ENCODE measurements at regions not wholly inside any gene's neighbourhood (a gene's known extent, or its start where the extent isn't known, plus 50 kb on each side); places are given as distances from the start of the nearest gene placed in this dataset.
"Not testable (repeated sequence)": the region's sequence is repeated elsewhere in the genome, so short reads cannot be mapped to it uniquely, and the experiment has no call there.

GRCh38 chr12:113535100-113535499 is 63.4 kb upstream of the LHX5 start:
- Histone ChIP-seq H3K4me3 (no peak overlapping the region), H3K27ac (no peak overlapping the region), H3K36me3 (ENCODE audit: low read depth, missing control alignments) (no peaks in the 10 kb centered on the region), H3K9me3 (no peaks in the 10 kb centered on the region), H3K27me3 (no peaks in the 10 kb centered on the region), H3K4me1 (no peaks in the 10 kb centered on the region)
- no peak for DNase-seq
- TF ChIP-seq CTCF (IDR thresholded peaks at IDR 0.05) = no peak
- intact Hi-C loops (cut with DNase I; ENCODE audit: low total_unique reads) = no loop called here
- 85 to 86% methylated on average over 5 of the region's 5 CpGs for WGBS, 2 donors

- TF ChIP-seq POLR2A (IDR thresholded peaks at IDR 0.05) = no peak
- Histone ChIP-seq H3K4me1 (no peaks in the 10 kb centered on the region), H3K27ac (no peak overlapping the region), H3K36me3 (ENCODE audit: low read depth, missing control alignments) (no peaks in the 10 kb centered on the region), H3K27me3 (no peaks in the 10 kb centered on the region), H3K9me3 (no peaks in the 10 kb centered on the region), H3K4me3 (no peak overlapping the region)
- intact Hi-C loops (cut with DNase I; ENCODE audit: low total_unique reads) = no loop called here
- no peak for DNase-seq
- WGBS, 2 donors = 81 to 82% methylated on average over 5 to 6 of the region's 6 CpGs
Measured at GRCh38 chr12:113534555-113534954, 62.9 kb upstream of the LHX5 start.

- Histone ChIP-seq H3K27me3 (no peaks in the 10 kb centered on the region), H3K9me3 (no peaks in the 10 kb centered on the region), H3K4me3 (no peak overlapping the region), H3K4me1 (no peaks in the 10 kb centered on the region), H3K27ac (no peak overlapping the region), H3K36me3 (ENCODE audit: low read depth, missing control alignments) (no peaks in the 10 kb centered on the region)
- WGBS, 2 donors = 50 to 53% methylated on average over 7 of the region's 7 CpGs
- intact Hi-C loops (cut with DNase I; ENCODE audit: low total_unique reads) = no loop called here
- DNase-seq = no peak
- no peak for TF ChIP-seq CTCF (IDR thresholded peaks at IDR 0.05)
- no peak for TF ChIP-seq POLR2A (IDR thresholded peaks at IDR 0.05)
Measured at GRCh38 chr12:113533842-113534375, 62.2 kb upstream of the LHX5 start.

- Histone ChIP-seq H3K36me3 (ENCODE audit: low read depth, missing control alignments) (no peaks in the 10 kb centered on the region), H3K4me3 (no peak overlapping the region), H3K27ac (no peak overlapping the region), H3K4me1 (no peaks in the 10 kb centered on the region), H3K27me3 (no peaks in the 10 kb centered on the region), H3K9me3 (no peaks in the 10 kb centered on the region)
- intact Hi-C loops (cut with DNase I; ENCODE audit: low total_unique reads) = no loop called here
- no peak for TF ChIP-seq POLR2A (IDR thresholded peaks at IDR 0.05)
- no peak for TF ChIP-seq CTCF (IDR thresholded peaks at IDR 0.05)
- DNase-seq = no peak
- 62 to 64% methylated on average over 13 of the region's 13 CpGs for WGBS, 2 donors
Measured at GRCh38 chr12:113532292-113532691, 60.6 kb upstream of the LHX5 start.

GRCh38 chr12:113531073-113531472 is 59.4 kb upstream of the LHX5 start:
- H3K9me3 ChIP-seq; H3K27me3 ChIP-seq; H3K27ac ChIP-seq; H3K36me3 ChIP-seq (ENCODE audit: low read depth, missing control alignments); H3K4me3 ChIP-seq; DNase-seq; H3K4me1 ChIP-seq; intact Hi-C loops (cut with DNase I; ENCODE audit: low total_unique reads): not testable (repeated sequence)
- 88 to 93% methylated on average over 3 of the region's 3 CpGs for WGBS, 2 donors

- Histone ChIP-seq H3K27ac (no peak overlapping the region), H3K4me1 (no peaks in the 10 kb centered on the region), H3K27me3 (no peaks in the 10 kb centered on the region), H3K36me3 (ENCODE audit: low read depth, missing control alignments) (no peaks in the 10 kb centered on the region), H3K9me3 (no peaks in the 10 kb centered on the region), H3K4me3 (no peak overlapping the region)
- intact Hi-C loops (cut with DNase I; ENCODE audit: low total_unique reads) = no loop called here
- WGBS, 2 donors = 18 to 47% methylated on average over 12 to 14 of the region's 14 CpGs
- no peak for DNase-seq
- TF ChIP-seq POLR2A (IDR thresholded peaks at IDR 0.05) (no peak), CTCF (IDR thresholded peaks at IDR 0.05) (no peak)
Measured at GRCh38 chr12:113528606-113529293, 57.1 kb upstream of the LHX5 start.

Data from testis (tissue), 2 donors.